ENCODE measurements at regions not wholly inside any gene's neighbourhood (a gene's known extent, or its start where the extent isn't known, plus 50 kb on each side); places are given as distances from the start of the nearest gene placed in this dataset.

GRCh38 chr14:80446356-80446755 is 235.1 kb upstream of the DIO2 start:
- no peak for TF ChIP-seq MAX (IDR thresholded peaks at IDR 0.05; ENCODE audit: insufficient read depth, insufficient read length)
- TF ChIP-seq CTCF (IDR thresholded peaks at IDR 0.05; ENCODE audit: extremely low read depth in 1 of 2, insufficient read depth in 1 of 2, low read depth in 1 of 2, low read length in 2 of 2) = no peak
- no peak for TF ChIP-seq MYC (IDR thresholded peaks at IDR 0.05; ENCODE audit: low read depth, low read length)
- no peak for TF ChIP-seq POLR2A (IDR thresholded peaks at IDR 0.05; ENCODE audit: low read depth, low read length)
- TF ChIP-seq EZH2 (IDR thresholded peaks at IDR 0.05; ENCODE audit: borderline replicate concordance, low read depth, low read length, severe bottlenecking) = no peak
- no peak for TF ChIP-seq POLR2AphosphoS5 (IDR thresholded peaks at IDR 0.05; ENCODE audit: insufficient read depth, low read depth, low read length)

All from endothelial cell of umbilical vein (primary cell).